GM12878 (cell line): ENCODE measurements at regions not wholly inside any gene's neighbourhood (a gene's known extent, or its start where the extent isn't known, plus 50 kb on each side); places are given as distances from the start of the nearest gene placed in this dataset.

ENCODE experiments used
- BMI1 ChIP-seq: fragments of 450-650 bp; IDR thresholded peaks from 2 replicates; pipeline ENCODE4 v1.6.1; 2016; ENCODE audit warnings: mild to moderate bottlenecking, moderate library complexity, borderline replicate concordance
- FOXK2 ChIP-seq: fragments of 450-650 bp; IDR thresholded peaks from 2 replicates; pipeline ENCODE4 v1.6.1; 2017; ENCODE audit warnings: mild to moderate bottlenecking, moderate library complexity
- MEF2A ChIP-seq: IDR thresholded peaks from 2 replicates; pipeline ENCODE4 v1.6.1; 2011; ENCODE audit warnings: low read depth, mild to moderate bottlenecking, low read length, moderate library complexity; ENCODE audit not compliant: insufficient read depth
- MTA3 ChIP-seq: IDR thresholded peaks from 2 replicates; pipeline ENCODE4 v1.6.1; 2012; ENCODE audit warnings: low read length, inconsistent platforms, borderline replicate concordance
- MXI1 ChIP-seq: fragments of 150-350 bp; IDR thresholded peaks from 2 replicates; pipeline ENCODE4 v1.6.1; 2011; ENCODE audit warnings: low read depth, mild to moderate bottlenecking, inconsistent platforms, low read length, improper control_type of control experiment
- SIX5 ChIP-seq: IDR thresholded peaks from 2 replicates; pipeline ENCODE4 v1.6.1; 2011; ENCODE audit warnings: mild to moderate bottlenecking, low read depth, low read length, moderate library complexity; ENCODE audit not compliant: severe bottlenecking
- SMC3 ChIP-seq: IDR thresholded peaks from 2 replicates; pipeline ENCODE4 v1.6.1; 2011; ENCODE audit warnings: low read length, improper control_type of control experiment, borderline replicate concordance
- TARDBP ChIP-seq: IDR thresholded peaks from 2 replicates; pipeline ENCODE4 v1.6.1; 2016; ENCODE audit warnings: borderline replicate concordance
- ZNF274 ChIP-seq: IDR thresholded peaks from one replicate; pipeline ENCODE4 v1.8.0; 2011; ENCODE audit not compliant: insufficient read length, insufficient read depth
- TF ChIP-seq, protein P1 (sequence below): IDR thresholded peaks from 2 replicates; pipeline ENCODE4 v1.6.1; 2012; ENCODE audit warnings: low read depth, low read length, improper control_type of control experiment
- TF ChIP-seq, protein P2 (sequence below): fragments of 450-650 bp; formaldehyde crosslinking; IDR thresholded peaks from 2 replicates; pipeline ENCODE4 v1.4.0; 2020; ENCODE audit warnings: mild to moderate bottlenecking, moderate library complexity
- TF ChIP-seq, protein P3 (sequence below): IDR thresholded peaks from 2 replicates; pipeline ENCODE4 v1.6.1; 2012; ENCODE audit warnings: low read depth, low read length, improper control_type of control experiment
- TF ChIP-seq, protein P4 (sequence below): fragments of 150-350 bp; IDR thresholded peaks from 2 replicates; pipeline ENCODE4 v1.6.1; 2014; ENCODE audit warnings: mild to moderate bottlenecking, low read depth, low read length

DNA sequence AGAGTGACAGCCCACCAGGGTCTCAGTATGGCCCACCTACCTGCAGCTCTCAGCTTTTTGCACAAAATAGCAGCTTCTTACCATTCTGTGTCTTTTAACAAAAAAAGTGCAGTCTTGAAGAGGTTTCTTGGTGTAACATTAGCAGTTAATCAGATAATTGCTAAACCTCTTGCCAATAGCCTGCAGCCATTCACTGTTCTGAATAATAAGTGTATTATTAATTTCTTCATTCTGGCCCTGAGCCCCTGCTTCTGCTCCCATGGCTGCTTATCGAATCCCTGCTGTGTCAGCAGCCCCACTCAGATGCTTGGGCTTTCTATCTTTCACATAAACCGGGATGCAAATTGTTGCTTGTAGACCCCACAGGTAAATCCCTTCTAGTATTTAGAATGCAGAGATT is 485.9 kb downstream of the CAAP1 start (continued):
- TF ChIP-seq, protein P1, sequence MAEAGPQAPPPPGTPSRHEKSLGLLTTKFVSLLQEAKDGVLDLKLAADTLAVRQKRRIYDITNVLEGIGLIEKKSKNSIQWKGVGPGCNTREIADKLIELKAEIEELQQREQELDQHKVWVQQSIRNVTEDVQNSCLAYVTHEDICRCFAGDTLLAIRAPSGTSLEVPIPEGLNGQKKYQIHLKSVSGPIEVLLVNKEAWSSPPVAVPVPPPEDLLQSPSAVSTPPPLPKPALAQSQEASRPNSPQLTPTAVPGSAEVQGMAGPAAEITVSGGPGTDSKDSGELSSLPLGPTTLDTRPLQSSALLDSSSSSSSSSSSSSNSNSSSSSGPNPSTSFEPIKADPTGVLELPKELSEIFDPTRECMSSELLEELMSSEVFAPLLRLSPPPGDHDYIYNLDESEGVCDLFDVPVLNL: no peak
- no peak for TF ChIP-seq MTA3
- TF ChIP-seq MEF2A: no peak
- TF ChIP-seq SMC3: no peak
- TF ChIP-seq, protein P2, sequence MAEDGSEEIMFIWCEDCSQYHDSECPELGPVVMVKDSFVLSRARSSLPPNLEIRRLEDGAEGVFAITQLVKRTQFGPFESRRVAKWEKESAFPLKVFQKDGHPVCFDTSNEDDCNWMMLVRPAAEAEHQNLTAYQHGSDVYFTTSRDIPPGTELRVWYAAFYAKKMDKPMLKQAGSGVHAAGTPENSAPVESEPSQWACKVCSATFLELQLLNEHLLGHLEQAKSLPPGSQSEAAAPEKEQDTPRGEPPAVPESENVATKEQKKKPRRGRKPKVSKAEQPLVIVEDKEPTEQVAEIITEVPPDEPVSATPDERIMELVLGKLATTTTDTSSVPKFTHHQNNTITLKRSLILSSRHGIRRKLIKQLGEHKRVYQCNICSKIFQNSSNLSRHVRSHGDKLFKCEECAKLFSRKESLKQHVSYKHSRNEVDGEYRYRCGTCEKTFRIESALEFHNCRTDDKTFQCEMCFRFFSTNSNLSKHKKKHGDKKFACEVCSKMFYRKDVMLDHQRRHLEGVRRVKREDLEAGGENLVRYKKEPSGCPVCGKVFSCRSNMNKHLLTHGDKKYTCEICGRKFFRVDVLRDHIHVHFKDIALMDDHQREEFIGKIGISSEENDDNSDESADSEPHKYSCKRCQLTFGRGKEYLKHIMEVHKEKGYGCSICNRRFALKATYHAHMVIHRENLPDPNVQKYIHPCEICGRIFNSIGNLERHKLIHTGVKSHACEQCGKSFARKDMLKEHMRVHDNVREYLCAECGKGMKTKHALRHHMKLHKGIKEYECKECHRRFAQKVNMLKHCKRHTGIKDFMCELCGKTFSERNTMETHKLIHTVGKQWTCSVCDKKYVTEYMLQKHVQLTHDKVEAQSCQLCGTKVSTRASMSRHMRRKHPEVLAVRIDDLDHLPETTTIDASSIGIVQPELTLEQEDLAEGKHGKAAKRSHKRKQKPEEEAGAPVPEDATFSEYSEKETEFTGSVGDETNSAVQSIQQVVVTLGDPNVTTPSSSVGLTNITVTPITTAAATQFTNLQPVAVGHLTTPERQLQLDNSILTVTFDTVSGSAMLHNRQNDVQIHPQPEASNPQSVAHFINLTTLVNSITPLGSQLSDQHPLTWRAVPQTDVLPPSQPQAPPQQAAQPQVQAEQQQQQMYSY (CRISPR knock-in tag): no peak
- no peak for TF ChIP-seq ZNF274
- TF ChIP-seq FOXK2: no peak
- TF ChIP-seq MXI1: no peak
- TF ChIP-seq, protein P3, sequence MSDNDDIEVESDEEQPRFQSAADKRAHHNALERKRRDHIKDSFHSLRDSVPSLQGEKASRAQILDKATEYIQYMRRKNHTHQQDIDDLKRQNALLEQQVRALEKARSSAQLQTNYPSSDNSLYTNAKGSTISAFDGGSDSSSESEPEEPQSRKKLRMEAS: no peak
- TF ChIP-seq BMI1: no peak
- TF ChIP-seq, protein P4, sequence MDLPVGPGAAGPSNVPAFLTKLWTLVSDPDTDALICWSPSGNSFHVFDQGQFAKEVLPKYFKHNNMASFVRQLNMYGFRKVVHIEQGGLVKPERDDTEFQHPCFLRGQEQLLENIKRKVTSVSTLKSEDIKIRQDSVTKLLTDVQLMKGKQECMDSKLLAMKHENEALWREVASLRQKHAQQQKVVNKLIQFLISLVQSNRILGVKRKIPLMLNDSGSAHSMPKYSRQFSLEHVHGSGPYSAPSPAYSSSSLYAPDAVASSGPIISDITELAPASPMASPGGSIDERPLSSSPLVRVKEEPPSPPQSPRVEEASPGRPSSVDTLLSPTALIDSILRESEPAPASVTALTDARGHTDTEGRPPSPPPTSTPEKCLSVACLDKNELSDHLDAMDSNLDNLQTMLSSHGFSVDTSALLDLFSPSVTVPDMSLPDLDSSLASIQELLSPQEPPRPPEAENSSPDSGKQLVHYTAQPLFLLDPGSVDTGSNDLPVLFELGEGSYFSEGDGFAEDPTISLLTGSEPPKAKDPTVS: no peak
- no peak for TF ChIP-seq SIX5
- TF ChIP-seq TARDBP: no peak
